Lower lobe of right lung (tissue), 2 donors: ENCODE measurements at regions not wholly inside any gene's neighbourhood (a gene's known extent, or its start where the extent isn't known, plus 50 kb on each side); places are given as distances from the start of the nearest gene placed in this dataset.

Experiments used
- ATAC-seq, 2 donors: fragments of 200-7000 bp; cut with Tn5 transposase; one replicate each; pipeline ENCODE4 v1.9.1; 2020 to 2022; ENCODE audit warnings: mild to moderate bottlenecking in 2 of 2, moderate library complexity in 2 of 2
- DNase-seq: peaks from one replicate; pipeline ENCODE4 v3.0.0-alpha.2; 2020
- H3K27ac ChIP-seq: fragments of 200-600 bp; one replicate; pipeline ENCODE4 v1.8.0; 2022
- H3K27me3 ChIP-seq: fragments of 200-600 bp; one replicate; pipeline ENCODE4 v1.8.0; 2022; ENCODE audit warnings: low read depth
- H3K36me3 ChIP-seq: fragments of 200-600 bp; one replicate; pipeline ENCODE4 v1.8.0; 2022; ENCODE audit warnings: mild to moderate bottlenecking
- H3K4me1 ChIP-seq: fragments of 200-600 bp; one replicate; pipeline ENCODE4 v1.8.0; 2022
- H3K4me3 ChIP-seq: fragments of 200-600 bp; one replicate; pipeline ENCODE4 v1.8.0; 2022; ENCODE audit warnings: mild to moderate bottlenecking
- H3K9me3 ChIP-seq: fragments of 200-600 bp; one replicate; pipeline ENCODE4 v1.8.0; 2022
- intact Hi-C: fragments of 100-400 bp; cut with DNase I; formaldehyde crosslinking; loops from one replicate; pipeline ENCODE4 v1.11.0; 2022
- TF ChIP-seq, protein P1 (sequence below): fragments of 200-600 bp; IDR thresholded peaks from one replicate; pipeline ENCODE4 v1.8.0; 2022; ENCODE audit warnings: antibody characterized with exemption, mild to moderate bottlenecking
- donor health status: DM: no; HTN: yes; CAD: no; lungs with severe emphysema.

GRCh38 chr6:27174958-27175357 is 72.5 kb upstream of the PRSS16 start:
- intact Hi-C loops = no loop called here
- Histone ChIP-seq H3K9me3 (no peaks in the 10 kb centered on the region), H3K36me3 (no peaks in the 10 kb centered on the region), H3K4me1 (no peaks in the 10 kb centered on the region), H3K27me3 (no peaks in the 10 kb centered on the region), H3K4me3 (no peak overlapping the region), H3K27ac (no peak overlapping the region)
- no peak for DNase-seq
- ATAC-seq = no peak
- TF ChIP-seq, protein P1, sequence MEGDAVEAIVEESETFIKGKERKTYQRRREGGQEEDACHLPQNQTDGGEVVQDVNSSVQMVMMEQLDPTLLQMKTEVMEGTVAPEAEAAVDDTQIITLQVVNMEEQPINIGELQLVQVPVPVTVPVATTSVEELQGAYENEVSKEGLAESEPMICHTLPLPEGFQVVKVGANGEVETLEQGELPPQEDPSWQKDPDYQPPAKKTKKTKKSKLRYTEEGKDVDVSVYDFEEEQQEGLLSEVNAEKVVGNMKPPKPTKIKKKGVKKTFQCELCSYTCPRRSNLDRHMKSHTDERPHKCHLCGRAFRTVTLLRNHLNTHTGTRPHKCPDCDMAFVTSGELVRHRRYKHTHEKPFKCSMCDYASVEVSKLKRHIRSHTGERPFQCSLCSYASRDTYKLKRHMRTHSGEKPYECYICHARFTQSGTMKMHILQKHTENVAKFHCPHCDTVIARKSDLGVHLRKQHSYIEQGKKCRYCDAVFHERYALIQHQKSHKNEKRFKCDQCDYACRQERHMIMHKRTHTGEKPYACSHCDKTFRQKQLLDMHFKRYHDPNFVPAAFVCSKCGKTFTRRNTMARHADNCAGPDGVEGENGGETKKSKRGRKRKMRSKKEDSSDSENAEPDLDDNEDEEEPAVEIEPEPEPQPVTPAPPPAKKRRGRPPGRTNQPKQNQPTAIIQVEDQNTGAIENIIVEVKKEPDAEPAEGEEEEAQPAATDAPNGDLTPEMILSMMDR = no peak

DNA sequence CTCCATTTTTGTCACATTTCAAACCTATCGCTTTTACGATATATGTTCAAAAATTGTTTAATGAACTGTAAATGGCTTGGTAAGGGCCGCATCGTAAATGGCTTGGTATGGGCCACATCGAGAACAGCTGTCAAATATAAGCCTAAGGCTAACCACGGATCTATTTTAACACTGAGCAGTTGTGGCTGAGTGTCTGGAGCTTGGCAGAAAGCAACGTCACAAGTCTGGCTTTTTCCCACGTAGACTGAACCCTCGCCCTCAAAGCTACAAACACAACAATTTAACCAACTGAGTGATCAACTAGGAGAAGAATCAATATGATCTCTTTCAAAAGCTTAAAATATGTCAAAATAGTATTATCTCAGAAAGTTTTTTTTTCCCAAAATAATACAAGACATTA is 71.4 kb upstream of the PRSS16 start:
- ATAC-seq (no peak), DNase-seq (no peak)
- Histone ChIP-seq H3K27ac (no peak overlapping the region), H3K9me3 (no peaks in the 10 kb centered on the region), H3K27me3 (no peaks in the 10 kb centered on the region), H3K4me1 (no peaks in the 10 kb centered on the region), H3K4me3 (no peak overlapping the region), H3K36me3 (no peaks in the 10 kb centered on the region)
- TF ChIP-seq, protein P1 = no peak
- intact Hi-C loops = no loop called here

- Histone ChIP-seq H3K4me3 (peak overlapping the region; percentile 73), H3K9me3 (no peaks in the 10 kb centered on the region), H3K36me3 (no peaks in the 10 kb centered on the region), H3K27me3 (no peaks in the 10 kb centered on the region), H3K4me1 (no peaks in the 10 kb centered on the region), H3K27ac (peak overlapping the region; percentile 74)
- TF ChIP-seq, protein P1 = no peak
- ATAC-seq (peak; percentile 88 to 95), DNase-seq (peak; percentile 61)
- intact Hi-C loops = no loop called here
Measured at GRCh38 chr6:27176523-27177484, 70.7 kb upstream of the PRSS16 start.

- H3K9me3 ChIP-seq = no peaks in the 10 kb centered on the region
- H3K4me3 ChIP-seq = peak overlapping the region; percentile 73
- H3K4me1 ChIP-seq = no peaks in the 10 kb centered on the region
- H3K27me3 ChIP-seq = no peaks in the 10 kb centered on the region
- H3K27ac ChIP-seq = peak overlapping the region; percentile 74
- intact Hi-C loops = no loop called here
- ATAC-seq (peak; percentile 93 to 95), DNase-seq (peak; percentile 86)
- TF ChIP-seq, protein P1 = peak; percentile 57
- no peaks in the 10 kb centered on the region for H3K36me3 ChIP-seq
Measured at GRCh38 chr6:27177485-27178406, 69.8 kb upstream of the PRSS16 start.

- DNase-seq (no peak), ATAC-seq (peak in 1 of 2 donors; percentile 1)
- H3K9me3 ChIP-seq = no peaks in the 10 kb centered on the region
- no peaks in the 10 kb centered on the region for H3K27me3 ChIP-seq
- H3K4me1 ChIP-seq = no peaks in the 10 kb centered on the region
- TF ChIP-seq, protein P1 = no peak
- no peaks in the 10 kb centered on the region for H3K36me3 ChIP-seq
- intact Hi-C loops = no loop called here
- H3K4me3 ChIP-seq = peak overlapping the region; percentile 73
- H3K27ac ChIP-seq = peak overlapping the region; percentile 74
Measured at GRCh38 chr6:27178407-27178730, 69.1 kb upstream of the PRSS16 start.
